ENCODE measurements at regions not wholly inside any gene's neighbourhood (a gene's known extent, or its start where the extent isn't known, plus 50 kb on each side); places are given as distances from the start of the nearest gene placed in this dataset.
"Not testable (repeated sequence)": the region's sequence is repeated elsewhere in the genome, so short reads cannot be mapped to it uniquely, and the experiment has no call there.

DNA sequence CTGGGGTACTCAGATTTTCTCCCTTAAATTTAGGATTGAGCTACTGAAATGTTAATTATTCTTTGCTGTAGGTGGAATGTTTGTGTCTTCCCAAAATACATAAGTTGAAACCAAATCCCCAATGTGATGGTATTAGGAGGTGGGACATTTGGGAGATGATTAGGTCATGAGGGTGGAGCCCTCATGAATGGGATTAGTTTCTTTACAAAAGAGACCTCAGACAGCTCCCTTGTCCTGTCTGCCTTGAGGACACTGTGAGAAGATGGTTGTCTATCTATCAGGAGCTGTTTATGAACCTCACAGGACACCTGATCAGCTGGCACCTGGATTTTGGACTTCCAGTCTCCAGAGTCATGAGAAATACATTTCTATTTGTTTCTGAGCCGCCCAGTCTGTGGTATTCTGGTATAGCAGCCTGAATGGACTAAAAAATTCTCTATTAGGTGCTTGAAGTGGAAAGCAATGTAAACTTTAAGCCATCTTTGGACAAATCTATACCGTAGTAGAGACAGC lies 99.2 kb upstream of the UXS1 start:
- WGBS (ENCODE audit: insufficient coverage) = no CpG with 5 or more reads among the region's 2 CpGs
- DNase-seq = no peak
- no peak overlapping the region for H3K4me3 ChIP-seq (ENCODE audit: low read length)
- no peaks in the 10 kb centered on the region for H3K36me3 ChIP-seq (ENCODE audit: control insufficient read depth, insufficient read depth, low read length)
- H3K9me3 ChIP-seq (replicated peaks; ENCODE audit: control insufficient read depth, low read depth, low read length) = no peaks in the 10 kb centered on the region
- no peaks in the 10 kb centered on the region for H3K27me3 ChIP-seq (ENCODE audit: control insufficient read depth, insufficient read depth, low read length)
- no peak overlapping the region for H3K27ac ChIP-seq (ENCODE audit: low read length)
- no peaks in the 10 kb centered on the region for H3K4me1 ChIP-seq (ENCODE audit: control insufficient read depth, insufficient read depth, low read length)

DNA sequence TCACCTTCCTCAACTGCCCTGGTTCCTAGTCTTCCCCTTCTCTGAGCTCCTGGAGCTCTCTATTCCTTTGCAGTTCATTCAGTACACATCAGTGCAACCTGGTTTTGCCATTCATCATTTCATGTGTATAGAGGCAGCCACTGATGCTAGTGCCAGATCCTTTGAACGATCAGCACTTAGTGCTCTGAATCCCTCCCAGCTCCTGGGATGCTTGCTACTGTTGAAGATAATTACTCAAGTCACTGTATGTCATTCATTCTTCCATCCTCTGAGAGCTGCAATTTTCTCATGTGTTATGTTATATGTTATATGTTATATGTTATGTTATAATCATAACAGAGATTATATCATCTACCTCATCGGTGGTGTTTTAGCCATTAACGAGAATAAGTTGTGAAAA lies 98.5 kb upstream of the UXS1 start:
- Histone ChIP-seq H3K27me3 (ENCODE audit: control insufficient read depth, insufficient read depth, low read length) (no peaks in the 10 kb centered on the region), H3K4me1 (ENCODE audit: control insufficient read depth, insufficient read depth, low read length) (no peaks in the 10 kb centered on the region), H3K27ac (ENCODE audit: low read length) (no peak overlapping the region), H3K9me3 (replicated peaks; ENCODE audit: control insufficient read depth, low read depth, low read length) (no peaks in the 10 kb centered on the region), H3K4me3 (ENCODE audit: low read length) (no peak overlapping the region), H3K36me3 (ENCODE audit: control insufficient read depth, insufficient read depth, low read length) (no peaks in the 10 kb centered on the region)
- DNase-seq = no peak
- WGBS (ENCODE audit: insufficient coverage) = 40% methylated on average over 1 of the region's 3 CpGs

DNA sequence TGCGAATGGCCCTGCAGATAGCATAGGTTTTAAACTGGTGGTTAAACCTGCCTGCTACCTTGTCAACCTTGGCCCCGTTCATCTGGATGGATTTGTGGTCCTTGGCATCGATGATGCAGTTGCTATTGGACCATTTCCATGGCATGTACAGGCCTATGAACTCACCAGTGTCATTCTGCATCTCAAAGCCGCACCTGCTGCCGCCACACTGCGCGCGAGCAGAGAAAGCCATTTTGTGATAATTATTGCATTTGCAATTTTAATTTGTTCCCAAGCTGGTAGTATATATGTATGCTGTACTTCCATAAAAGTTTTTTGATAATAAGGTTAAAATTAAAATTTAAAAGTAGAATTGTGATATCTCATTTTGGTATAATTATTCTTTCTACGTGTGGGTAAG lies 94.8 kb upstream of the UXS1 start:
- Histone ChIP-seq H3K4me3 (ENCODE audit: low read length) (no peak overlapping the region), H3K27me3 (ENCODE audit: control insufficient read depth, insufficient read depth, low read length) (no peaks in the 10 kb centered on the region), H3K36me3 (ENCODE audit: control insufficient read depth, insufficient read depth, low read length) (no peaks in the 10 kb centered on the region), H3K4me1 (ENCODE audit: control insufficient read depth, insufficient read depth, low read length) (peaks cover 3% of the 10 kb centered on the region), H3K9me3 (replicated peaks; ENCODE audit: control insufficient read depth, low read depth, low read length) (no peaks in the 10 kb centered on the region), H3K27ac (ENCODE audit: low read length) (no peak overlapping the region)
- no peak for DNase-seq
- 94% methylated on average over 3 of the region's 9 CpGs for WGBS (ENCODE audit: insufficient coverage)

DNA sequence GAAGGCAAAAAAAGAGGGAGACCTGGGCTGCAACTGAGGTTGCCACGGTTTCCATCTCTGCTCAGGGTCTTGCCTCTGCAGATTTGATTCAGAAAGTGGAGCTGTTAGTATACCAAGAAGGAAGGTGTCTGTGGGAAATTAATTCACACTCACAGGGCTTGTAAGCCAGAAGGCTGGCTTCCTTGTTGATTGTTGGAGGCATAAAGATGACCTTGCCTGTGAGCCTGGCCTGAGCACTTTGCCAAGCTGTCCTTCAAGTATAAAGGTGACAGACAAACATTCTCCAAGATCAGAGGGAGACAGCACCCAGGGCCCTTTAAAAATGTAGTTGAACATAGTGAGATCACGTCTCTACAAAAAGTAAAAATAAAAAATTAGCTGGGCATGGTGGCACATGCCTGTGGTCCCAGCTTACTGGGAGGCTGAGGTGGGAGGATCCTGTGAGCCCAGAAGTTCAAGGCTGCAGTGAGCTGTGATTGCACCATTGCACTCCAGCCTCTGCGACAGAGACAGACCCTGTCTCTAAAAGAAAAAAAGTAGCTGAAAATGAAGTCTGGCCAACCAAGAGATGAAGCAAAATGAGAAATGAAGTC lies 91.2 kb upstream of the UXS1 start:
- Histone ChIP-seq H3K4me1 (ENCODE audit: control insufficient read depth, insufficient read depth, low read length) (peaks cover 13% of the 10 kb centered on the region), H3K27me3 (ENCODE audit: control insufficient read depth, insufficient read depth, low read length) (no peaks in the 10 kb centered on the region), H3K9me3 (replicated peaks; ENCODE audit: control insufficient read depth, low read depth, low read length) (no peaks in the 10 kb centered on the region), H3K27ac (ENCODE audit: low read length) (no peak overlapping the region), H3K4me3 (ENCODE audit: low read length) (no peak overlapping the region), H3K36me3 (ENCODE audit: control insufficient read depth, insufficient read depth, low read length) (no peaks in the 10 kb centered on the region)
- no peak for DNase-seq
- WGBS (ENCODE audit: insufficient coverage) = 80% methylated on average over 2 of the region's 3 CpGs

DNA sequence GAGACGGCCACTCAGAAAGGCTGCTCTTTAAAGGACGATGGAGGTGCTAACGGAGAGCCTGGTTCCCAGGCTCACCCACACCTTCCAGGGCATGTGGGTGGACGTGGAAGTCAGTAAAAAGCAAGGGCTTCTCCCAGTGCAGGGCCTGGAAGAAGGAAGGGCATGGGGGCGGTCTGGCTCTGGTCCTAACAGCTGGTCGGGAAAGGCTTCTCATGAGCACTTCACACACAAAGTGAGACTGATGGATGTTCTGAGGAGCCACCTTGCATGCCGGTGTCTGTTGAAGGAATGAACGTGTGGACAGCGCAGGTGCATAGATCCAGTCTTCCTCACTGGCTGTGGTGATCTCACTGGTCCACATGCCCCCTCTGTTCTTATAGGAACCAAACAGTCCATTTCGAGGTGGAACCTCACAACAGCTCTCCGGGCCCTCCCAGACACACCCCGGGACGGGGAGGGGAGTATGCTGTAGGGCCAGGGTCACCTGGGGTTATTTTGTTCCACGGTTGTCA lies 90.6 kb upstream of the UXS1 start:
- Histone ChIP-seq H3K27ac (ENCODE audit: low read length) (no peak overlapping the region), H3K27me3 (ENCODE audit: control insufficient read depth, insufficient read depth, low read length) (no peaks in the 10 kb centered on the region), H3K9me3 (replicated peaks; ENCODE audit: control insufficient read depth, low read depth, low read length) (no peaks in the 10 kb centered on the region), H3K4me1 (ENCODE audit: control insufficient read depth, insufficient read depth, low read length) (peaks cover 16% of the 10 kb centered on the region), H3K4me3 (ENCODE audit: low read length) (no peak overlapping the region), H3K36me3 (ENCODE audit: control insufficient read depth, insufficient read depth, low read length) (no peaks in the 10 kb centered on the region)
- WGBS (ENCODE audit: insufficient coverage) = 62% methylated on average over 10 of the region's 14 CpGs
- DNase-seq = no peak

DNA sequence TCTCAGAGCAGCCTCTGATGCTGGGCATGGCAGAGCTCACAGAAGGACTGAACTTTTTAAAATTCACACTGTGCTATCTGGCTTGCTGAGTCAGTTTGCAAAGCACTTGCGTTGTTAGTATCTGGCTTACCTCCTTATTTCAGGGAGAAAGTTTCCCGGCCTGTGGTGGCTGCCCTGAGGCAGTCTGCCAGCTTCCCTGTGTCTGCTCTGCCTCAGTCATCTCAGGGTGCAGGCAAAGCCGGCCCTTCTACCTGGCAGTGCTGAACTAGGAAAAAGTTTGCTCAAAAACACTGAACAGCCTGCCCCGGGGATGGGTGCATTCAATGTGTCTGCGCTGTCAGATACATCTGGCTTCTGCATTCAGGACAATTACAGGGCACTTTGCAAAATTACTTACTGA lies 90.2 kb upstream of the UXS1 start:
- no peak for DNase-seq
- 37% methylated on average over 5 of the region's 5 CpGs for WGBS (ENCODE audit: insufficient coverage)

DNA sequence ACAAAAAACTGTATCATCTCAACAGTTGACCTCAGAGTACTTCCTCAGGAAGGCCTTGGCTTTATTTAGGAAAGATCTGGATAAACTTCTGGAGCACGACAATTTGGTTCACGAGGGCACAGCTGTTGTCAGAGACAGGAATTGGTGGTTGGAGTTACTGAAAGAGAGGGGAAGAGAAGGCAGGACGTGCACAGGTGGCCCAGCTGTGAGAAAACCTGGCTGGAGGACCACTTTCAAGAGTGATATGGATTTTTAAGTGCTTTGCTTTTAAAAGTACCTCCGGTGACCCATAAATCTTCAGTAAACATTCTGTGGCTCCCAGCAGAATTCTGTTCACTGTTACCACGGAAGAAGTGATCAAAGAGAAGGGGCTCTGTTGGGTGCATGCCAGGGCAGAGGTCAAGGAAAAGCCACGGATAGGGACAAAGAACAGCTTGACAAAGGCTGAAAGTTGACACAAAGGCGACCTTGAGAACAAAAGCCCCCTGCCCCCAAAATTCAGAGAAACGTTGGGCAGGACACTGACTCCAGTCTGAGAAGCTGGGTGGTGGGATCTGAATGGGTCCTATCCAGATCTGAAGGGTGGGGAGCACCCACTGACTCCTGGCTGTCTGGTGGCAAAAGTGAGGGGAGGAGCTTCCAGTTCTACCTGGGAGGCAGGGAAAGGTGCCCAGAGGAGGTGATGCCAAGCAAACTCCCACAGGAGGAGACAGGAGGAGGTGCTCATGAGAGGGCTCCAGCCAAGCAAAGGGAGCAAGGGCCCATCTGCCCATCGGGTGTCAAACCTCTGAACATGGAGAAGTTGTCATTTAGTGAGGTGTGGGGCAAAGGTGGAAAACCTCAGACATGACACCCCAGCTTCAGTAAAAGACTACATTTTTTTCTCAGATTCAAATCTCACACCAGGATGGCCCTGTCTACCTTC lies 89.4 kb upstream of the UXS1 start:
- WGBS (ENCODE audit: insufficient coverage) = 36% methylated on average over 5 of the region's 9 CpGs
- H3K27me3 ChIP-seq (ENCODE audit: control insufficient read depth, insufficient read depth, low read length); H3K9me3 ChIP-seq (replicated peaks; ENCODE audit: control insufficient read depth, low read depth, low read length); H3K36me3 ChIP-seq (ENCODE audit: control insufficient read depth, insufficient read depth, low read length); DNase-seq; H3K27ac ChIP-seq (ENCODE audit: low read length); H3K4me3 ChIP-seq (ENCODE audit: low read length): not testable (repeated sequence)
- peaks cover 16% of the 10 kb centered on the region for H3K4me1 ChIP-seq (ENCODE audit: control insufficient read depth, insufficient read depth, low read length)

More for the DNA sequence above, 90.2 kb upstream of the UXS1 start:
- Histone ChIP-seq H3K4me1 (ENCODE audit: control insufficient read depth, insufficient read depth, low read length) (peaks cover 16% of the 10 kb centered on the region), H3K9me3 (replicated peaks; ENCODE audit: control insufficient read depth, low read depth, low read length) (no peaks in the 10 kb centered on the region), H3K27ac (ENCODE audit: low read length) (no peak overlapping the region), H3K4me3 (ENCODE audit: low read length) (no peak overlapping the region), H3K27me3 (ENCODE audit: control insufficient read depth, insufficient read depth, low read length) (no peaks in the 10 kb centered on the region), H3K36me3 (ENCODE audit: control insufficient read depth, insufficient read depth, low read length) (no peaks in the 10 kb centered on the region)

DNA sequence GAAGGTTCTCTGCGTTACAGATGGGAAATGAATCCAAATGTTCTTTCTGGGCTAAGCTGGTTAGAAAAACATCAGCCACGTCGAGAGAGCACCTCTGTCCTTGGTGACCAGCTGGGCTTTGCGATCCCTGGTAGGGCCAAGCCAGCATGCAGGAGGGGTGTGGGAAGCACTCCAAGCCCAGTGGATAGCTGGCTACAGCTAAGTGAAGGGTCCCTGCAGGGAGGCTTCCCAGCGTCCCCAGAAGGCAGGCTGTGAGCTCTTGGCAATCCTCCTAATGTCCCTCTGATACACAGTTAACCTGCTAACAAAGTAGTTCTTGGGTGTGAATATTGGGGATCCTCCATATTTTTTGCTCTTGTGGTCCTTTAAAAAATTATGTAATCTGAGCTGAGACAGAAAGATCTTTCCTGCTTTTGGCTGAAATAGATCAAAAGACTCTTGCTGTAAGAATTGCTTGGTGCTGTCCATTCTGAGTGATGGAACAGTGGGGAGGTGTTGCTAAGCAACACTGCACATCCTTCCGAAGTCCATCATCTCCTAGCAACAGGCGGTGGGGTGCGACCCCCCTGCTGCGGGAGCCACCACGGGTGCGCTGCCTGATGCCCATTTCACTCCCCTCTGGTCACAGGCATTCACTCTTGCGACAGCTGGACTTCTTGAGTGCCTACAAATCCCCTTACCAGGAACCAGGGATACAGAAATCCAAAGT lies 88.5 kb upstream of the UXS1 start:
- no peaks in the 10 kb centered on the region for H3K27me3 ChIP-seq (ENCODE audit: control insufficient read depth, insufficient read depth, low read length)
- H3K4me1 ChIP-seq (ENCODE audit: control insufficient read depth, insufficient read depth, low read length) = peaks cover 18% of the 10 kb centered on the region
- WGBS (ENCODE audit: insufficient coverage) = 60% methylated on average over 10 of the region's 12 CpGs
- H3K9me3 ChIP-seq (replicated peaks; ENCODE audit: control insufficient read depth, low read depth, low read length) = no peaks in the 10 kb centered on the region
- no peak overlapping the region for H3K4me3 ChIP-seq (ENCODE audit: low read length)
- no peak overlapping the region for H3K27ac ChIP-seq (ENCODE audit: low read length)
- H3K36me3 ChIP-seq (ENCODE audit: control insufficient read depth, insufficient read depth, low read length) = no peaks in the 10 kb centered on the region
- no peak for DNase-seq

DNA sequence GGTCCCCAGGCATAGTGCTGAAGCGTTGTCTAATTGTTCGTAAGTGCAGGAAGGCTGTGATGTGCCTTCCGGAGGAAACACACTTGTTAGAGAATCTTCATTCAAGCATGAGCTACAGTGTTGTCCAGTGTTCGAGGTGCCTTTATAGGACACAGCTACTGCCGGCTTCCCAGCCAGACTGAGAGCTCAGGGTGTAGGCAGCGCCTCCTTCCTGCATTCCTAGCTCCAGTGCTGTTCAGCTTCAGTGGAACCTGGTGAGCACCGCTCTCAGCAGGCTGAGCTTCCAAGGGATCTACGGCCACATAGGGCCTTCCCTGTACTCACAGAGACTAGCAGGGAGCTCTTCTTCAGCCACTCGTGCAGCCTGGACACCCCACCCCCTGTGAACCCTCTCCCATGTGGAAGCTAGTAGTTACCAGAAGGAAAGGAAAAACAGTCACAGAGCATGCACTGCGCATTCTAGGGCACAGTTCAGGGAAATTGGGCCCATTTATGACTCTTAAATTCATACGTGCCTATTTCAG lies 87.9 kb upstream of the UXS1 start:
- H3K36me3 ChIP-seq (ENCODE audit: control insufficient read depth, insufficient read depth, low read length); H3K9me3 ChIP-seq (replicated peaks; ENCODE audit: control insufficient read depth, low read depth, low read length); H3K27me3 ChIP-seq (ENCODE audit: control insufficient read depth, insufficient read depth, low read length); H3K27ac ChIP-seq (ENCODE audit: low read length); DNase-seq; H3K4me3 ChIP-seq (ENCODE audit: low read length): not testable (repeated sequence)
- WGBS (ENCODE audit: insufficient coverage) = 83% methylated on average over 4 of the region's 11 CpGs
- peaks cover 18% of the 10 kb centered on the region for H3K4me1 ChIP-seq (ENCODE audit: control insufficient read depth, insufficient read depth, low read length)

Measured in muscle of leg (tissue), 3 donors.